ENCODE measurements at regions not wholly inside any gene's neighbourhood (a gene's known extent, or its start where the extent isn't known, plus 50 kb on each side); places are given as distances from the start of the nearest gene placed in this dataset.

DNA sequence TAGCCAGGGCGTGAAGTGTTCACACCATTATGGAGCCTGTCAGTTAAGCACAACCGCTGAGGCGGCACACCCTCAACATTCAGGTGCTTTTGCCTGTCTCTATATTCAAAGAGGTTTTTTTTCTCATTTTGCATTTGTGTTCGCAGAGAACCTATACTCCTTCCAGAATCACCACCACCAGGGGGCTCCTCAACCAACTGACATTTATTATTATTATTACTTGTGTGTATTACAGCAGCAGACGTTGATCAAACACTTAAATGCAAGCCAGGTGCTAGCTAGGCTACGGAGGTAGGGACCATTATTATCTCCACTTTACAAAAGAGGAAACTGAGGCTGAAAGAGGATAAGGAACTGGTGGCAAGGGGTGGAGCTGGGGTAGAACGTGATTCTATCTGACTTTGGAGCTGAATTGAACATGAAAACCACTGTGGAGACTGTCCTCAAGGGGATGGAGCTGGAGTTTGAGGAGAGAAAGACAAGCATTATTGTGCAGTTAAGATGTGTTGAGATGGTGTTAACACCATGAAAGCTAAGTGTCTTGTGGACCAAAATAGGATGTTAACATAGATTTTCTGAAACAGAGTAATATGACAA, 133.8 kb upstream of the PLXNA4 start:
- H3K4me3 ChIP-seq (replicated peaks in 1 of 2; ENCODE audit: low read depth in 2 of 2, low read length in 2 of 2): no peak overlapping the region
- peak; percentile 61 to 68 for DNase-seq (ENCODE audit: low read depth in 2 of 2)
- TF ChIP-seq, protein P1, sequence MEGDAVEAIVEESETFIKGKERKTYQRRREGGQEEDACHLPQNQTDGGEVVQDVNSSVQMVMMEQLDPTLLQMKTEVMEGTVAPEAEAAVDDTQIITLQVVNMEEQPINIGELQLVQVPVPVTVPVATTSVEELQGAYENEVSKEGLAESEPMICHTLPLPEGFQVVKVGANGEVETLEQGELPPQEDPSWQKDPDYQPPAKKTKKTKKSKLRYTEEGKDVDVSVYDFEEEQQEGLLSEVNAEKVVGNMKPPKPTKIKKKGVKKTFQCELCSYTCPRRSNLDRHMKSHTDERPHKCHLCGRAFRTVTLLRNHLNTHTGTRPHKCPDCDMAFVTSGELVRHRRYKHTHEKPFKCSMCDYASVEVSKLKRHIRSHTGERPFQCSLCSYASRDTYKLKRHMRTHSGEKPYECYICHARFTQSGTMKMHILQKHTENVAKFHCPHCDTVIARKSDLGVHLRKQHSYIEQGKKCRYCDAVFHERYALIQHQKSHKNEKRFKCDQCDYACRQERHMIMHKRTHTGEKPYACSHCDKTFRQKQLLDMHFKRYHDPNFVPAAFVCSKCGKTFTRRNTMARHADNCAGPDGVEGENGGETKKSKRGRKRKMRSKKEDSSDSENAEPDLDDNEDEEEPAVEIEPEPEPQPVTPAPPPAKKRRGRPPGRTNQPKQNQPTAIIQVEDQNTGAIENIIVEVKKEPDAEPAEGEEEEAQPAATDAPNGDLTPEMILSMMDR (IDR thresholded peaks at IDR 0.05; ENCODE audit: low read depth, low read length): peak; percentile 54

DNA sequence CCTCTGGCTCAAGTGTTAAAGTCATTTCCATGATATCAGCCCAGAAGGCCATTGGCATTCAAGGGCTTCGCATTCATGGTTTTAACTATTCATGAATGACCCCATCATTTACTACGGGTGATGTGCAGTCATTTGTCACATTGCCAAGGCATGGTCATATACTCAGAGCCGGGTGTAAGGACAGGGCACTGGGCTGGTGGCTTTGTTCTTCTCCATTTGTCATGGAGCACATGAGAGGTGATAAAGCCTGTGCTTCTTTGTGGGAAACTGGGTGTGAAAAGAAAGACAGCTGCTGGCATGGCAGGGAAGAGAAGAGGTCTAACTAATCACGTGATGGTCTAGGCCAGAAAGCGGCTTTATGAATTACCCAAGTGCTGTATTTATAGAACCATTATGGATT, 132.2 kb upstream of the PLXNA4 start:
- TF ChIP-seq, protein P1 (IDR thresholded peaks at IDR 0.05; ENCODE audit: low read depth, low read length): no peak
- no peak overlapping the region for H3K4me3 ChIP-seq (replicated peaks in 1 of 2; ENCODE audit: low read depth in 2 of 2, low read length in 2 of 2)
- no peak for DNase-seq (ENCODE audit: low read depth in 2 of 2)

DNA sequence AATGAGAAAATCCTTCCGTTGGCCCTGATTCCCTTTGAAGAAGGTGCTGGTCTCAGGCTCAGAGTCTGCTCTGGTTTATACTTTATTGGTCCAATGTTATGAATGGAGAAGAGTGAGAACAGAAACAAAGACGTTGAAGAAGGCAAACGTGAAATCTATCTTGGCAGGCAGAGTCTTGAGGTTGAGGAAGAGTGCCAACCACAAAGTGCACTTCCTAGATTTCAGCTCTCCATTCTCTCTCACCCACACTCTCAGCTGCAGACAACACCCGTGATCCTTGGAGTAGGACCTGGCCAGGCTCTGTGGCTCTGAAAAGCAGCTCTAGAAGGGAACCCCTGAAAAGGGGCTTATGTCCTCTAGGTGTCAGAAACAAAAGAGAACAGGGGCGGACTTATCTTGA, 128.9 kb upstream of the PLXNA4 start:
- H3K4me3 ChIP-seq (replicated peaks in 1 of 2; ENCODE audit: low read depth in 2 of 2, low read length in 2 of 2): no peak overlapping the region
- TF ChIP-seq, protein P1 (IDR thresholded peaks at IDR 0.05; ENCODE audit: low read depth, low read length): no peak
- no peak for DNase-seq (ENCODE audit: low read depth in 2 of 2)

DNA sequence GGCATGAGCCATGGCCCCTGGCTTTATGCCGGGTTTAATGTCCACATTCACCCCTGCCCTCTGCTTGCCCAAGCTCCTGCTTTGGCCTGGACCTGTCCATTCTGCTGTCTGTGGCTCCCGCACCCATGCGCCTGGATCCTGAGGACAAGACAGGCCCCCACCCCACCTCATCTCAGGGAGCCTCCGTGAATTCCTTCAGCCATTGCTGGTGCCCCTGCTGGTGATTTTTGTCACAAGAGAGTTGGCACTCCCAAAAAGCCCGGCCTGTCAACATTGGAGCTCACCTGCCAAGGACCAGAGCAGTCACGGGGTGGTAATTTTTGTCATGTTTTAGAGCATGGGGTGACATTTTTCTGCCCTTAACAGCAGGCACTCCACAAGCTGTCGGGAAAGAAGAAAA, 127.5 kb upstream of the PLXNA4 start:
- DNase-seq (ENCODE audit: low read depth in 2 of 2): no peak
- H3K4me3 ChIP-seq (replicated peaks in 1 of 2; ENCODE audit: low read depth in 2 of 2, low read length in 2 of 2): no peak overlapping the region
- TF ChIP-seq, protein P1 (IDR thresholded peaks at IDR 0.05; ENCODE audit: low read depth, low read length): no peak

DNA sequence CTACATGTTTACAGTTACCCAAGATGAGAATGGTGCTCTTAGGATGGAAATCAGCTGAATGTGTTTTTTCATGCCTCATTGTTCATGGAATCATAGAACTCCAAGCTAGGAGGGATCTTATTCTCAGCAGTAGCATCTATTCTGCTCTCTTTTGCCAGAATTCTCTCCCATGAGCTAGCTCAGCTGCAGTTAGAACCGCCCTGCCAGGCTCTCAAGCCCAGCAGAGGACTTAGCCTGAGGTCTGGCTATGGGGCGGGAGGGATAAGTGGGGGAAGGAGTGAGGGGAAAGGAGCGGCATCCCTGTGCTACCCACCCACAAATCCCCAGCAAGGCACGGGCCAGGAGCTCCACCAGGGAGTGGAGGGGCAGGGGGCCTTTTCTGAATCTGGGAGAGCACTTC, 120.7 kb upstream of the PLXNA4 start:
- DNase-seq (ENCODE audit: low read depth in 2 of 2): no peak
- no peak overlapping the region for H3K4me3 ChIP-seq (replicated peaks in 1 of 2; ENCODE audit: low read depth in 2 of 2, low read length in 2 of 2)
- TF ChIP-seq, protein P1 (IDR thresholded peaks at IDR 0.05; ENCODE audit: low read depth, low read length): no peak

DNA sequence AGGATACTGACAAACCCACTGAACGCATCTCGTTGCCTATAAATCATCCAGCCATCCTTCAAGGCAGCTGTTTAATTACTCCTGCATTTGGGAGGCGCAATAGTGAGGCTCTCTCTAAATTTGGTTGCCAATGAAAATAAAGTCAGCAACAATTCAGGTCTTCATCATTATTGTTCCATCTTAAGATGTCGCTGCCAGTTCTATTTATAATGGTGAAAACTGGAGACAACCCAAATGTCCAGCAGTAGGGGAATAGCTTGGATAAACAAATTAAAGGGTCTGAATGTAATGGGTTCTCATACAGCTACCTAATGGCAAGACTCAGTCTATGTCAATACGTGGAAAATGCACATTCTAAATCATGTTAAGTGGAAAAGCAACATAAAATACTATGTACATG, 120.1 kb upstream of the PLXNA4 start:
- no peak for DNase-seq (ENCODE audit: low read depth in 2 of 2)
- no peak overlapping the region for H3K4me3 ChIP-seq (replicated peaks in 1 of 2; ENCODE audit: low read depth in 2 of 2, low read length in 2 of 2)
- TF ChIP-seq, protein P1 (IDR thresholded peaks at IDR 0.05; ENCODE audit: low read depth, low read length): no peak

DNA sequence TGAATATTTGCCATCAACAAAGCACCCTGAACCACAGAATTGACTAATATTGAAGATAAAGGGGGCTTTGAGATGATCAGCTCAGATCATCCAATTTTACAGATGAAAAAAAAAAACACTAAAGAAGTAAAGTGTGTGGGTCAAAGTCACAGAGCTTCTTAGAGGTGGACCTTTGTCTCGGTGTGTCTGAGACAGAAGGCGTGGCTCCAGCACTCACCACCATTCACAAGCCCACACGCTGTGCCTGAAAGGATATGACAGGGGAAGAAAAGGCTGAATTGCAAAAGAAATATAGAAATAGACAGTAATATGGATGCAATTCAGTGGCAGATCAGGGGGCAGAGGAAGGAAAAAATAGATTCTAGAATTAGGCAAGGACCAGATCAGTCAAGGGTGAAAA, 114.9 kb upstream of the PLXNA4 start:
- H3K4me3 ChIP-seq (replicated peaks in 1 of 2; ENCODE audit: low read depth in 2 of 2, low read length in 2 of 2): no peak overlapping the region
- TF ChIP-seq, protein P1 (IDR thresholded peaks at IDR 0.05; ENCODE audit: low read depth, low read length): no peak
- DNase-seq (ENCODE audit: low read depth in 2 of 2): no peak
